HepG2 (cell line): ENCODE measurements at regions not wholly inside any gene's neighbourhood (a gene's known extent, or its start where the extent isn't known, plus 50 kb on each side); places are given as distances from the start of the nearest gene placed in this dataset.

Experiments used
- ELF4 ChIP-seq: sonication (generic); formaldehyde crosslinking; IDR thresholded peaks from 2 replicates; pipeline ENCODE4 v1.5.0; 2020; ENCODE audit warnings: missing genetic modification reagents, mild to moderate bottlenecking, moderate library complexity, borderline replicate concordance
- NR2F6 ChIP-seq, 2 experiments: IDR thresholded peaks; 2 replicates each; pipeline ENCODE4 v1.6.1; 2016; ENCODE audit warnings: antibody characterized with exemption in 1 of 2, mild to moderate bottlenecking in 1 of 2
- POLR2AphosphoS5 ChIP-seq: IDR thresholded peaks from 2 replicates; pipeline ENCODE4 v1.6.1; 2012; ENCODE audit warnings: low read depth, low read length
- SKI ChIP-seq: fragments of 450-650 bp; IDR thresholded peaks from one replicate; pipeline ENCODE4 v1.6.1; 2018; ENCODE audit warnings: mild to moderate bottlenecking; ENCODE audit not compliant: partially characterized antibody
- SMC3 ChIP-seq: IDR thresholded peaks from 2 replicates; pipeline ENCODE4 v1.6.1; 2011; ENCODE audit warnings: low read length, improper control_type of control experiment
- ZFP41 ChIP-seq: sonication (generic); formaldehyde crosslinking; IDR thresholded peaks from 2 replicates; pipeline ENCODE4 v1.4.0; 2020; ENCODE audit warnings: mild to moderate bottlenecking, missing genetic modification reagents, borderline replicate concordance
- ZNF644 ChIP-seq: IDR thresholded peaks from 2 replicates; pipeline ENCODE4 v1.6.1; 2016; ENCODE audit warnings: low read depth
- ZSCAN25 ChIP-seq: sonication (generic); formaldehyde crosslinking; IDR thresholded peaks from 2 replicates; pipeline ENCODE4 v1.8.0; 2022; ENCODE audit warnings: mild to moderate bottlenecking, missing genetic modification reagents
- TF ChIP-seq, protein P1 (sequence below): sonication (generic); formaldehyde crosslinking; IDR thresholded peaks from 2 replicates; pipeline ENCODE4 v1.4.0; 2020; ENCODE audit warnings: missing genetic modification reagents
- TF ChIP-seq, protein P2 (sequence below): sonication (generic); formaldehyde crosslinking; IDR thresholded peaks from 2 replicates; pipeline ENCODE4 v1.5.0; 2020; ENCODE audit warnings: mild to moderate bottlenecking, missing genetic modification reagents, moderate library complexity
- TF ChIP-seq, protein P3 (sequence below): sonication (generic); formaldehyde crosslinking; IDR thresholded peaks from 2 replicates; pipeline ENCODE4 v1.4.0; 2020; ENCODE audit warnings: missing genetic modification reagents; ENCODE audit errors: not compliant biosample characterization
- TF ChIP-seq, protein P4 (sequence below): sonication (generic); formaldehyde crosslinking; IDR thresholded peaks from 2 replicates; pipeline ENCODE4 v1.4.0; 2020; ENCODE audit warnings: mild to moderate bottlenecking, missing genetic modification reagents
- TF ChIP-seq, protein P5 (sequence below): sonication (generic); formaldehyde crosslinking; IDR thresholded peaks from 2 replicates; pipeline ENCODE4 v1.8.0; 2022; ENCODE audit warnings: low read depth, missing genetic modification reagents

DNA sequence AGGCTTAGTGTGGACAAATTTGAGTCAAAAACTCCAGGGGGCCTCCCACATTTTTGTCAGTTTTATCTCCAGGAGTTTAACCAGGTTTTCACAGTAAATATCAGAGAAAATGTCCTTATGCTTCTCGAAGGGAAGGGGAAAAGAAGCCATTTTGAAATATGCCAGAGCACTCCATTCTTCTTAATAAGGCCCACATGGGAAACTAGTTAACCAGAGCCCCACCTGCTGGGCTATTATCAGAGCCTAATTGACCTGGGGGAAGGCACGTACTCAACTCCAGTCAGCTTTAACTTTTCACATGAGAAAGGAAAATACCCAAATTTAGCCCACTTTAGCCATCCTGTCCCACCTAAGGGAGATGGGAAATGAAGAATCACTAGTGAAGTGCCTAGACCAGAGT lies 296.3 kb downstream of the PTBP2 start:
- TF ChIP-seq, protein P1, sequence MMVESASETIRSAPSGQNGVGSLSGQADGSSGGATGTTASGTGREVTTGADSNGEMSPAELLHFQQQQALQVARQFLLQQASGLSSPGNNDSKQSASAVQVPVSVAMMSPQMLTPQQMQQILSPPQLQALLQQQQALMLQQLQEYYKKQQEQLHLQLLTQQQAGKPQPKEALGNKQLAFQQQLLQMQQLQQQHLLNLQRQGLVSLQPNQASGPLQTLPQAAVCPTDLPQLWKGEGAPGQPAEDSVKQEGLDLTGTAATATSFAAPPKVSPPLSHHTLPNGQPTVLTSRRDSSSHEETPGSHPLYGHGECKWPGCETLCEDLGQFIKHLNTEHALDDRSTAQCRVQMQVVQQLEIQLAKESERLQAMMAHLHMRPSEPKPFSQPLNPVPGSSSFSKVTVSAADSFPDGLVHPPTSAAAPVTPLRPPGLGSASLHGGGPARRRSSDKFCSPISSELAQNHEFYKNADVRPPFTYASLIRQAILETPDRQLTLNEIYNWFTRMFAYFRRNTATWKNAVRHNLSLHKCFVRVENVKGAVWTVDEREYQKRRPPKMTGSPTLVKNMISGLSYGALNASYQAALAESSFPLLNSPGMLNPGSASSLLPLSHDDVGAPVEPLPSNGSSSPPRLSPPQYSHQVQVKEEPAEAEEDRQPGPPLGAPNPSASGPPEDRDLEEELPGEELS, result no peak
- no peak for TF ChIP-seq SMC3
- TF ChIP-seq, protein P2, sequence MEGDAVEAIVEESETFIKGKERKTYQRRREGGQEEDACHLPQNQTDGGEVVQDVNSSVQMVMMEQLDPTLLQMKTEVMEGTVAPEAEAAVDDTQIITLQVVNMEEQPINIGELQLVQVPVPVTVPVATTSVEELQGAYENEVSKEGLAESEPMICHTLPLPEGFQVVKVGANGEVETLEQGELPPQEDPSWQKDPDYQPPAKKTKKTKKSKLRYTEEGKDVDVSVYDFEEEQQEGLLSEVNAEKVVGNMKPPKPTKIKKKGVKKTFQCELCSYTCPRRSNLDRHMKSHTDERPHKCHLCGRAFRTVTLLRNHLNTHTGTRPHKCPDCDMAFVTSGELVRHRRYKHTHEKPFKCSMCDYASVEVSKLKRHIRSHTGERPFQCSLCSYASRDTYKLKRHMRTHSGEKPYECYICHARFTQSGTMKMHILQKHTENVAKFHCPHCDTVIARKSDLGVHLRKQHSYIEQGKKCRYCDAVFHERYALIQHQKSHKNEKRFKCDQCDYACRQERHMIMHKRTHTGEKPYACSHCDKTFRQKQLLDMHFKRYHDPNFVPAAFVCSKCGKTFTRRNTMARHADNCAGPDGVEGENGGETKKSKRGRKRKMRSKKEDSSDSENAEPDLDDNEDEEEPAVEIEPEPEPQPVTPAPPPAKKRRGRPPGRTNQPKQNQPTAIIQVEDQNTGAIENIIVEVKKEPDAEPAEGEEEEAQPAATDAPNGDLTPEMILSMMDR, result no peak
- TF ChIP-seq, protein P3, sequence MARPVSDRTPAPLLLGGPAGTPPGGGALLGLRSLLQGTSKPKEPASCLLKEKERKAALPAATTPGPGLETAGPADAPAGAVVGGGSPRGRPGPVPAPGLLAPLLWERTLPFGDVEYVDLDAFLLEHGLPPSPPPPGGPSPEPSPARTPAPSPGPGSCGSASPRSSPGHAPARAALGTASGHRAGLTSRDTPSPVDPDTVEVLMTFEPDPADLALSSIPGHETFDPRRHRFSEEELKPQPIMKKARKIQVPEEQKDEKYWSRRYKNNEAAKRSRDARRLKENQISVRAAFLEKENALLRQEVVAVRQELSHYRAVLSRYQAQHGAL (CRISPR knock-in tag), result no peak
- TF ChIP-seq ELF4 (CRISPR knock-in tag), result no peak
- no peak for TF ChIP-seq NR2F6 (IDR thresholded peaks at IDR 0.05)
- TF ChIP-seq NR2F6 (CRISPR knock-in tag; IDR thresholded peaks at IDR 0.05), result no peak
- no peak for TF ChIP-seq POLR2AphosphoS5
- TF ChIP-seq ZSCAN25 (CRISPR knock-in tag), result no peak
- TF ChIP-seq, protein P4, sequence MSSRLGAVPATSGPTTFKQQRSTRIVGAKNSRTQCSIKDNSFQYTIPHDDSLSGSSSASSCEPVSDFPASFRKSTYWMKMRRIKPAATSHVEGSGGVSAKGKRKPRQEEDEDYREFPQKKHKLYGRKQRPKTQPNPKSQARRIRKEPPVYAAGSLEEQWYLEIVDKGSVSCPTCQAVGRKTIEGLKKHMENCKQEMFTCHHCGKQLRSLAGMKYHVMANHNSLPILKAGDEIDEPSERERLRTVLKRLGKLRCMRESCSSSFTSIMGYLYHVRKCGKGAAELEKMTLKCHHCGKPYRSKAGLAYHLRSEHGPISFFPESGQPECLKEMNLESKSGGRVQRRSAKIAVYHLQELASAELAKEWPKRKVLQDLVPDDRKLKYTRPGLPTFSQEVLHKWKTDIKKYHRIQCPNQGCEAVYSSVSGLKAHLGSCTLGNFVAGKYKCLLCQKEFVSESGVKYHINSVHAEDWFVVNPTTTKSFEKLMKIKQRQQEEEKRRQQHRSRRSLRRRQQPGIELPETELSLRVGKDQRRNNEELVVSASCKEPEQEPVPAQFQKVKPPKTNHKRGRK (CRISPR knock-in tag), result no peak
- TF ChIP-seq ZFP41 (CRISPR knock-in tag), result no peak
- TF ChIP-seq, protein P5, sequence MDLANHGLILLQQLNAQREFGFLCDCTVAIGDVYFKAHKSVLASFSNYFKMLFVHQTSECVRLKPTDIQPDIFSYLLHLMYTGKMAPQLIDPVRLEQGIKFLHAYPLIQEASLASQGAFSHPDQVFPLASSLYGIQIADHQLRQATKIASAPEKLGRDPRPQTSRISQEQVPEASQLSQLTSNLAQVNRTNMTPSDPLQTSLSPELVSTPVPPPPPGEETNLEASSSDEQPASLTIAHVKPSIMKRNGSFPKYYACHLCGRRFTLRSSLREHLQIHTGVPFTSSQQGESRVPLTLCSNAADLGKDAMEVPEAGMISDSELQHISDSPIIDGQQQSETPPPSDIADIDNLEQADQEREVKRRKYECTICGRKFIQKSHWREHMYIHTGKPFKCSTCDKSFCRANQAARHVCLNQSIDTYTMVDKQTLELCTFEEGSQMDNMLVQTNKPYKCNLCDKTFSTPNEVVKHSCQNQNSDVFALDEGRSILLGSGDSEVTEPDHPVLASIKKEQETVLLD (CRISPR knock-in tag), result no peak
- TF ChIP-seq ZNF644, result no peak
- TF ChIP-seq SKI, result no peak
